KMS-11 (cell line): ENCODE measurements at regions not wholly inside any gene's neighbourhood (a gene's known extent, or its start where the extent isn't known, plus 50 kb on each side); places are given as distances from the start of the nearest gene placed in this dataset.
"Not testable (repeated sequence)": the region's sequence is repeated elsewhere in the genome, so short reads cannot be mapped to it uniquely, and the experiment has no call there.

Experiments used
- H2AFZ ChIP-seq: fragments of 200-600 bp; sonication (generic); 2 replicates; pipeline ENCODE4 v1.6.1; 2016; ENCODE audit warnings: antibody characterized with exemption, mixed run types, low read depth
- H3K27ac ChIP-seq: fragments of 200-600 bp; sonication (generic); 2 replicates; pipeline ENCODE4 v1.6.1; 2016; ENCODE audit warnings: mild to moderate bottlenecking, mixed run types
- H3K27me3 ChIP-seq: fragments of 200-600 bp; sonication (generic); 2 replicates; pipeline ENCODE4 v1.6.1; 2017; ENCODE audit warnings: mild to moderate bottlenecking, low read depth, mixed run types, moderate library complexity; ENCODE audit not compliant: insufficient read depth
- H3K36me3 ChIP-seq: fragments of 200-600 bp; sonication (generic); 2 replicates; pipeline ENCODE4 v1.6.1; 2017; ENCODE audit warnings: mild to moderate bottlenecking, mixed run types; ENCODE audit not compliant: insufficient read depth
- H3K4me1 ChIP-seq: fragments of 200-600 bp; sonication (generic); 2 replicates; pipeline ENCODE4 v1.6.1; 2016; ENCODE audit warnings: mild to moderate bottlenecking, low read depth, mixed run types; ENCODE audit not compliant: poor library complexity, severe bottlenecking
- H3K4me2 ChIP-seq: fragments of 200-600 bp; sonication (generic); 2 replicates; pipeline ENCODE4 v1.7.0; 2016; ENCODE audit warnings: mild to moderate bottlenecking, mixed run types
- H3K4me3 ChIP-seq: fragments of 200-600 bp; sonication (generic); IDR thresholded peaks from 2 replicates; pipeline ENCODE4 v1.6.1; 2017; ENCODE audit warnings: low read depth, low read length, mixed read lengths; ENCODE audit not compliant: insufficient read depth
- H3K79me2 ChIP-seq: fragments of 200-600 bp; sonication (generic); 2 replicates; pipeline ENCODE4 v1.6.1; 2016; ENCODE audit warnings: low read depth, mixed run types; ENCODE audit not compliant: insufficient read depth
- H3K9ac ChIP-seq: fragments of 200-600 bp; sonication (generic); 2 replicates; pipeline ENCODE4 v1.6.1; 2016; ENCODE audit warnings: mild to moderate bottlenecking, mixed run types
- H4K20me1 ChIP-seq: fragments of 200-600 bp; sonication (generic); 2 replicates; pipeline ENCODE4 v1.6.1; 2016; ENCODE audit warnings: mild to moderate bottlenecking, mixed run types; ENCODE audit not compliant: insufficient read depth
- TF ChIP-seq, protein P1 (sequence below): fragments of 200-600 bp; sonication (generic); conservative IDR thresholded peaks from 2 replicates; pipeline ENCODE4 v1.6.1; 2017; ENCODE audit warnings: low read depth, mild to moderate bottlenecking, antibody characterized with exemption, low read length, moderate library complexity, mixed read lengths

DNA sequence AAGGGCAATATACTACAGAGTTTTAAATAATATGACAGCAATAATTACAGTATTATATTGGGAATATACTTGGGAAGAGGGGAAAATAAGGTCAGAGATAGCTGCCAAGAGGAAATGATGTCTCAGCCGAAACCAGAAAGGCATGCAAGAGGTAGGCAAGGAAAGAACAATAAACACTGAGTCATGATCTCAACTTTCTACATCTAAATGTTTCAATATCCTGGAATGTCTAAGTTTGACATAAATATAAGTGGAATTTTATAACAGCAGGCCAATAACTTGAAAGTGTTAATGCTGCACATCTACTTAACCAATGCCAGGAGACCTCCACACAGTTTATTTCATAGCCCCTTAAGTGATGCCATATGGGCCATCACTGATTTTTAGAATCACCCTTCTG is 99.8 kb upstream of the CPNE4 start:
- H3K4me2 ChIP-seq = no peak overlapping the region
- H4K20me1 ChIP-seq = no peaks in the 10 kb centered on the region
- no peak overlapping the region for H2AFZ ChIP-seq
- H3K27me3 ChIP-seq = no peaks in the 10 kb centered on the region
- no peaks in the 10 kb centered on the region for H3K79me2 ChIP-seq
- H3K4me1 ChIP-seq = no peaks in the 10 kb centered on the region
- TF ChIP-seq, protein P1, sequence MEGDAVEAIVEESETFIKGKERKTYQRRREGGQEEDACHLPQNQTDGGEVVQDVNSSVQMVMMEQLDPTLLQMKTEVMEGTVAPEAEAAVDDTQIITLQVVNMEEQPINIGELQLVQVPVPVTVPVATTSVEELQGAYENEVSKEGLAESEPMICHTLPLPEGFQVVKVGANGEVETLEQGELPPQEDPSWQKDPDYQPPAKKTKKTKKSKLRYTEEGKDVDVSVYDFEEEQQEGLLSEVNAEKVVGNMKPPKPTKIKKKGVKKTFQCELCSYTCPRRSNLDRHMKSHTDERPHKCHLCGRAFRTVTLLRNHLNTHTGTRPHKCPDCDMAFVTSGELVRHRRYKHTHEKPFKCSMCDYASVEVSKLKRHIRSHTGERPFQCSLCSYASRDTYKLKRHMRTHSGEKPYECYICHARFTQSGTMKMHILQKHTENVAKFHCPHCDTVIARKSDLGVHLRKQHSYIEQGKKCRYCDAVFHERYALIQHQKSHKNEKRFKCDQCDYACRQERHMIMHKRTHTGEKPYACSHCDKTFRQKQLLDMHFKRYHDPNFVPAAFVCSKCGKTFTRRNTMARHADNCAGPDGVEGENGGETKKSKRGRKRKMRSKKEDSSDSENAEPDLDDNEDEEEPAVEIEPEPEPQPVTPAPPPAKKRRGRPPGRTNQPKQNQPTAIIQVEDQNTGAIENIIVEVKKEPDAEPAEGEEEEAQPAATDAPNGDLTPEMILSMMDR = no peak
- no peak overlapping the region for H3K4me3 ChIP-seq
- no peaks in the 10 kb centered on the region for H3K36me3 ChIP-seq
- no peak overlapping the region for H3K27ac ChIP-seq
- H3K9ac ChIP-seq = no peak overlapping the region

DNA sequence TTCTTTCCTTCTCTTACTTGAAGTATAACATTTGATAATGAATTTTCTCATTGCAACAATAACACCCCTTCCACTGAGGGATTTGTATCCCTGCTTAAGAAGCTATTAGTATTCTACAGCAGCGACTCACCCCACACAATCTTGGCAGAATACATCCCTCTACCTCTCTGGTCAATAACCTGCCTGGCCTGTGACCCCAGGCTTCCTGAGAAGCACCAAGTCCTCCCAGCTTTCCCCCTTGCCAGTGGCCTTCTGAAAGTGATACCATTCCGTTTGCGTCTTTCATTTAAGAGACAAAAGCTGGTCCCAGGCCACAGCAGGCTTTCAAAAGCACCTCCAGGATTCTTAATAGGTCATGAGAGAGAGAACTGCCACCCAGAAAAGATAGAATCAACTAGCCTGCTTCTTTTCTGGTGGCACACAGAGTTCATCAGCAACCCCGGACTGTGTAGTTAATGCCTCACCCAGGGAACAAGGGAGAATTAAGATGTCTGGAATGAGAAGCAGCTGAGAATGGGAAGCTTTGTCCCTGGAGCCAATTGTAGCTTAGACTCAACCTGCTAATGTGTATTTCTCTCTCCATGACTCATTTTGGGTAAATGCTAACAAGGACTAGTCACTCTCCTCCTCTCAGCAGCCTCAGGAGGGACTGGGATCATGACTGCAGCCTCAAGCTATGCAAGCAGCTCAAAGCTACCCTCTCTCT is 101.0 kb upstream of the CPNE4 start:
- H3K9ac ChIP-seq = no peak overlapping the region
- H3K4me3 ChIP-seq = no peak overlapping the region
- no peak overlapping the region for H3K4me2 ChIP-seq
- no peaks in the 10 kb centered on the region for H3K4me1 ChIP-seq
- H2AFZ ChIP-seq = no peak overlapping the region
- no peaks in the 10 kb centered on the region for H3K27me3 ChIP-seq
- H3K27ac ChIP-seq = no peak overlapping the region
- TF ChIP-seq, protein P1 = no peak
- H3K36me3 ChIP-seq = no peaks in the 10 kb centered on the region
- no peaks in the 10 kb centered on the region for H3K79me2 ChIP-seq
- H4K20me1 ChIP-seq = no peaks in the 10 kb centered on the region

DNA sequence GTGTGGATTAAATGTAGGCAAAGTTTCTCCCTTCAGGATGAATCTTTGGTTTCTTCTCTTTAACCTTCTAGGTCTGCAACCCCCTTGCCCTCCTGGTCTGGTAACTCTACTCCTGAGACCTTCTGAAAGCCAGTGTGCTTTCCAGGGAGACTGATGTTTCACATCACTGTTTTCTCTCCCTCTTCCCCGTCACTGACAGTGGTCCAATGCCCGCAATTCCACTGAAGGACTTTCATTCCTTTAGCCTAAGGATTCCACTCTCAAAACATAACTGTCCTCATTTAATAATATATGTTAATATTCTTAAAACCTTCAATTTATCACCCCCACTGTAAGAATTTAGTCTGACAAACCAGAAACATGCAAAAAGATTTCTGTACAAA is 101.5 kb upstream of the CPNE4 start:
- no peak overlapping the region for H3K4me2 ChIP-seq
- H3K36me3 ChIP-seq = no peaks in the 10 kb centered on the region
- no peaks in the 10 kb centered on the region for H3K79me2 ChIP-seq
- no peak overlapping the region for H3K9ac ChIP-seq
- no peaks in the 10 kb centered on the region for H3K27me3 ChIP-seq
- H3K4me1 ChIP-seq = no peaks in the 10 kb centered on the region
- H4K20me1 ChIP-seq = no peaks in the 10 kb centered on the region
- H3K4me3 ChIP-seq = no peak overlapping the region
- TF ChIP-seq, protein P1 = no peak
- no peak overlapping the region for H2AFZ ChIP-seq
- H3K27ac ChIP-seq = no peak overlapping the region

DNA sequence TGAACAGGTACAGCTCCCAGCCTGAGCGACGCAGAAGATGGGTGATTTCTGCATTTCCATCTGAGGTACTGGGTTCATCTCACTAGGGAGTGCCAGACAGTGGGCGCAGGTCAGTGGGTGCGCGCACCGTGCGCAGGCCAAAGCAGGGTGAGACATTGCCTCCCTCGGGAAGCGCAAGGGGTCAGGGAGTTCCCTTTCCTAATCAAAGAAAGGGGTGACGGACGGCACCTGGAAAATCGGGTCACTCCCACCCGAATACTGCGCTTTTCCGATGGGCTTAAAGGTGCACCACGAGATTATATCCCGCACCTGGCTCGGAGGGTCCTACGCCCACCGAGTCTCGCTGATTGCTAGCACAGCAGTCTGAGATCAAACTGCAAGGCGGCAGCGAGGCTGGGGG is 102.1 kb upstream of the CPNE4 start:
- not testable (repeated sequence) for H3K4me2 ChIP-seq, H2AFZ ChIP-seq, H3K4me3 ChIP-seq

DNA sequence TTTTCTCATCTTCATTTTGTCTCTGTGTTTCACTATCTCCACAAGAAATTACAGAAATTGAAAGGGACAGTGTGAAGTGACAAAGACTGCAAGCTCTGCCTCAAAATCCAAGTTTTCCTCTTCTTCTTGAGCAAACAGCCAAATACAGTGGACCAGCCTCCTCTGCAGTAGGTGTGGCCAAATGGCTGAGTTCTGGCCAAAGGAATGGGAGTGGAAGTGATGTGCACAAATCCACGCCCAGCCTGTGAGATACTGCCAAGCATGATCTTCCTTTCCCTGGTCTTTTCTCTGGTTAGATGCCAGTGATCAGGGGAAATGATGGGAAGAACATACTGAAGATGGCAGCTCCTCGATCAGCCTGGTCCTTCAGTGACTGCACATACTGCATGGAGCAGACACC is 111.0 kb upstream of the CPNE4 start:
- no peak overlapping the region for H3K27ac ChIP-seq
- no peaks in the 10 kb centered on the region for H3K4me1 ChIP-seq
- no peak overlapping the region for H3K4me3 ChIP-seq
- no peaks in the 10 kb centered on the region for H3K79me2 ChIP-seq
- H3K27me3 ChIP-seq = no peaks in the 10 kb centered on the region
- H4K20me1 ChIP-seq = no peaks in the 10 kb centered on the region
- TF ChIP-seq, protein P1 = no peak
- H2AFZ ChIP-seq = no peak overlapping the region
- H3K4me2 ChIP-seq = no peak overlapping the region
- no peak overlapping the region for H3K9ac ChIP-seq
- no peaks in the 10 kb centered on the region for H3K36me3 ChIP-seq

More for the DNA sequence above, 102.1 kb upstream of the CPNE4 start:
- not testable (repeated sequence) for H3K27me3 ChIP-seq, H3K4me1 ChIP-seq, H4K20me1 ChIP-seq, H3K9ac ChIP-seq, H3K79me2 ChIP-seq, H3K36me3 ChIP-seq, H3K27ac ChIP-seq
